Trophoblast cell (in vitro differentiated cells and primary cell): ENCODE measurements at regions not wholly inside any gene's neighbourhood (a gene's known extent, or its start where the extent isn't known, plus 50 kb on each side); places are given as distances from the start of the nearest gene placed in this dataset.

Experiments
- DNase-seq, 2 donors: peaks; one replicate each; pipeline ENCODE4 v3.0.0-alpha.2; 2016
- H2AFZ ChIP-seq: 2 replicates; pipeline ENCODE4 v1.6.1; 2013; ENCODE audit warnings: low read length, moderate library complexity, mild to moderate bottlenecking; ENCODE audit not compliant: insufficient read depth, poor library complexity
- H2AK5ac ChIP-seq: 2 replicates; pipeline ENCODE4 v1.6.1; 2013; ENCODE audit warnings: mild to moderate bottlenecking, low read length
- H2BK120ac ChIP-seq: 2 replicates; pipeline ENCODE4 v1.6.1; 2013; ENCODE audit warnings: low read length, mild to moderate bottlenecking, moderate library complexity; ENCODE audit not compliant: insufficient read depth, poor library complexity
- H2BK12ac ChIP-seq: 2 replicates; pipeline ENCODE4 v1.6.1; 2013; ENCODE audit warnings: mild to moderate bottlenecking, low read length, moderate library complexity
- H2BK5ac ChIP-seq: 2 replicates; pipeline ENCODE4 v1.6.1; 2013; ENCODE audit warnings: low read length, low read depth, moderate library complexity, mild to moderate bottlenecking; ENCODE audit not compliant: poor library complexity
- H3K14ac ChIP-seq: 2 replicates; pipeline ENCODE4 v1.6.1; 2013; ENCODE audit warnings: mild to moderate bottlenecking, low read length
- H3K18ac ChIP-seq: 2 replicates; pipeline ENCODE4 v1.6.1; 2013; ENCODE audit warnings: mild to moderate bottlenecking, low read length
- H3K23ac ChIP-seq: 2 replicates; pipeline ENCODE4 v1.6.1; 2013; ENCODE audit warnings: low read length
- H3K27ac ChIP-seq: 2 replicates; pipeline ENCODE4 v1.5.1; 2013; ENCODE audit warnings: low read depth, mild to moderate bottlenecking, inconsistent platforms, low read length, moderate library complexity
- H3K27me3 ChIP-seq: 2 replicates; pipeline ENCODE4 v1.6.1; 2013; ENCODE audit warnings: inconsistent platforms, mild to moderate bottlenecking, low read length, moderate library complexity; ENCODE audit not compliant: insufficient read depth
- H3K36me3 ChIP-seq, 2 experiments: 1 replicate in 1 of 2; 2 replicates in 1 of 2; pipeline ENCODE4 v1.6.1; 2013; ENCODE audit warnings: low read length in 2 of 2, mild to moderate bottlenecking in 2 of 2, moderate library complexity in 1 of 2; ENCODE audit not compliant: insufficient read depth in 2 of 2, control insufficient read depth in 1 of 2
- H3K4ac ChIP-seq: 2 replicates; pipeline ENCODE4 v1.6.1; 2013; ENCODE audit warnings: low read depth, mild to moderate bottlenecking, low read length, moderate library complexity
- H3K4me1 ChIP-seq, 2 experiments: 1 replicate in 1 of 2; 2 replicates in 1 of 2; pipeline ENCODE4 v1.6.1; 2013; ENCODE audit warnings: low read length in 2 of 2, mild to moderate bottlenecking in 2 of 2, moderate library complexity in 1 of 2; ENCODE audit not compliant: insufficient read depth in 2 of 2, control insufficient read depth in 1 of 2
- H3K4me2 ChIP-seq: 2 replicates; pipeline ENCODE4 v1.6.1; 2013; ENCODE audit warnings: inconsistent platforms, mild to moderate bottlenecking, low read length, moderate library complexity
- H3K4me3 ChIP-seq: 2 replicates; pipeline ENCODE4 v1.5.1; 2013; ENCODE audit warnings: mild to moderate bottlenecking, low read depth, low read length, inconsistent platforms
- H3K79me1 ChIP-seq: one replicate; pipeline ENCODE4 v1.6.1; 2013; ENCODE audit warnings: low read length
- H3K79me2 ChIP-seq: 2 replicates; pipeline ENCODE4 v1.6.1; 2013; ENCODE audit warnings: low read length, mild to moderate bottlenecking; ENCODE audit not compliant: control insufficient read depth, insufficient read depth, poor library complexity
- H3K9ac ChIP-seq: 2 replicates; pipeline ENCODE4 v1.6.1; 2013; ENCODE audit warnings: mild to moderate bottlenecking, low read length
- H3K9me3 ChIP-seq: 2 replicates; pipeline ENCODE4 v1.6.1; 2013; ENCODE audit warnings: low read depth, mild to moderate bottlenecking, control low read depth, inconsistent platforms, low read length; ENCODE audit not compliant: insufficient read depth
- H4K12ac ChIP-seq: 2 replicates; pipeline ENCODE4 v1.6.1; 2013; ENCODE audit warnings: low read depth, mild to moderate bottlenecking, low read length, moderate library complexity
- H4K8ac ChIP-seq: 2 replicates; pipeline ENCODE4 v1.6.1; 2013; ENCODE audit warnings: low read depth, mild to moderate bottlenecking, low read length, moderate library complexity
- H4K91ac ChIP-seq: one replicate; pipeline ENCODE4 v1.6.1; 2013; ENCODE audit warnings: low read depth, mild to moderate bottlenecking, low read length, moderate library complexity
- WGBS: extraction: QIAGEN DNeasy Blood & Tissue Kit; methylation state at CpG from one replicate; pipeline ENCODE4 v1.1.7; 2013; ENCODE audit warnings: missing lambda C conversion rate; ENCODE audit not compliant: insufficient read length, insufficient coverage; ENCODE audit errors: extremely low coverage; 5-methylcytosine and 5-hydroxymethylcytosine counted together

GRCh38 chr9:1920386-1920785 is 94.8 kb upstream of the SMARCA2 start:
- H3K79me1 ChIP-seq: no peaks in the 10 kb centered on the region
- H3K27me3 ChIP-seq: no peaks in the 10 kb centered on the region
- H2BK12ac ChIP-seq: no peak overlapping the region
- no peak for DNase-seq
- H4K91ac ChIP-seq: no peak overlapping the region
- no peak overlapping the region for H4K8ac ChIP-seq
- H3K79me2 ChIP-seq: no peaks in the 10 kb centered on the region
- no peak overlapping the region for H3K18ac ChIP-seq
- H3K4me3 ChIP-seq: no peak overlapping the region
- H4K12ac ChIP-seq: no peak overlapping the region
- no peak overlapping the region for H2AK5ac ChIP-seq
- H3K36me3 ChIP-seq: no peaks in the 10 kb centered on the region
- H3K4me2 ChIP-seq: no peak overlapping the region
- no peak overlapping the region for H3K23ac ChIP-seq
- no peak overlapping the region for H2BK120ac ChIP-seq
- no peaks in the 10 kb centered on the region for H3K9me3 ChIP-seq
- H3K9ac ChIP-seq: no peak overlapping the region
- no peak overlapping the region for H3K14ac ChIP-seq
- no peak overlapping the region for H2AFZ ChIP-seq
- no peaks in the 10 kb centered on the region for H3K4me1 ChIP-seq
- H2BK5ac ChIP-seq: no peak overlapping the region
- H3K4ac ChIP-seq: no peak overlapping the region
- no CpG with 5 or more reads among the region's 3 CpGs for WGBS
- H3K27ac ChIP-seq: no peak overlapping the region

- Histone ChIP-seq H3K9ac (no peak overlapping the region), H3K4me2 (no peak overlapping the region), H2AFZ (no peak overlapping the region), H3K4me3 (no peak overlapping the region), H3K79me2 (no peaks in the 10 kb centered on the region), H3K14ac (no peak overlapping the region), H2BK12ac (no peak overlapping the region), H3K9me3 (no peaks in the 10 kb centered on the region), H2AK5ac (no peak overlapping the region), H3K36me3 (no peaks in the 10 kb centered on the region), H3K27ac (no peak overlapping the region), H3K79me1 (no peaks in the 10 kb centered on the region), H3K4me1 (no peaks in the 10 kb centered on the region), H4K8ac (no peak overlapping the region), H2BK5ac (no peak overlapping the region), H4K91ac (no peak overlapping the region), H3K27me3 (no peaks in the 10 kb centered on the region), H3K4ac (no peak overlapping the region), H2BK120ac (no peak overlapping the region), H4K12ac (no peak overlapping the region), H3K23ac (no peak overlapping the region), H3K18ac (no peak overlapping the region)
- WGBS: no CpG with 5 or more reads among the region's 3 CpGs
- no peak for DNase-seq
Measured at GRCh38 chr9:1922026-1922425, 93.1 kb upstream of the SMARCA2 start.

- no peak overlapping the region for H3K23ac ChIP-seq
- no peak overlapping the region for H3K4me2 ChIP-seq
- no peak overlapping the region for H4K12ac ChIP-seq
- no peak overlapping the region for H3K4me3 ChIP-seq
- no peak overlapping the region for H3K4ac ChIP-seq
- no peak overlapping the region for H4K91ac ChIP-seq
- H2AFZ ChIP-seq: no peak overlapping the region
- no peaks in the 10 kb centered on the region for H3K27me3 ChIP-seq
- H2BK12ac ChIP-seq: no peak overlapping the region
- WGBS: no CpG with 5 or more reads among the region's 6 CpGs
- no peak overlapping the region for H4K8ac ChIP-seq
- H3K9ac ChIP-seq: no peak overlapping the region
- H3K9me3 ChIP-seq: no peaks in the 10 kb centered on the region
- H3K79me1 ChIP-seq: no peaks in the 10 kb centered on the region
- H3K14ac ChIP-seq: no peak overlapping the region
- no peak overlapping the region for H2BK5ac ChIP-seq
- no peaks in the 10 kb centered on the region for H3K36me3 ChIP-seq
- no peaks in the 10 kb centered on the region for H3K4me1 ChIP-seq
- H3K27ac ChIP-seq: no peak overlapping the region
- no peak overlapping the region for H3K18ac ChIP-seq
- no peak overlapping the region for H2BK120ac ChIP-seq
- H2AK5ac ChIP-seq: no peak overlapping the region
- no peak for DNase-seq
- no peaks in the 10 kb centered on the region for H3K79me2 ChIP-seq
Measured at GRCh38 chr9:1927546-1927945, 87.6 kb upstream of the SMARCA2 start.

- no peak overlapping the region for H4K12ac ChIP-seq
- DNase-seq: no peak
- H3K36me3 ChIP-seq: no peaks in the 10 kb centered on the region
- H3K79me1 ChIP-seq: no peaks in the 10 kb centered on the region
- H3K27ac ChIP-seq: no peak overlapping the region
- H4K91ac ChIP-seq: no peak overlapping the region
- no peak overlapping the region for H3K4me2 ChIP-seq
- no peak overlapping the region for H3K23ac ChIP-seq
- H3K4me3 ChIP-seq: no peak overlapping the region
- no peak overlapping the region for H4K8ac ChIP-seq
- no peak overlapping the region for H3K14ac ChIP-seq
- WGBS: no CpG with 5 or more reads among the region's 2 CpGs
- no peak overlapping the region for H2AK5ac ChIP-seq
- H3K79me2 ChIP-seq: no peaks in the 10 kb centered on the region
- no peak overlapping the region for H3K9ac ChIP-seq
- no peak overlapping the region for H2BK120ac ChIP-seq
- no peaks in the 10 kb centered on the region for H3K27me3 ChIP-seq
- no peak overlapping the region for H3K18ac ChIP-seq
- H3K4ac ChIP-seq: no peak overlapping the region
- H2BK5ac ChIP-seq: no peak overlapping the region
- no peaks in the 10 kb centered on the region for H3K9me3 ChIP-seq
- no peak overlapping the region for H2BK12ac ChIP-seq
- no peaks in the 10 kb centered on the region for H3K4me1 ChIP-seq
- no peak overlapping the region for H2AFZ ChIP-seq
Measured at GRCh38 chr9:1929134-1929533, 86.0 kb upstream of the SMARCA2 start.
